Heart left ventricle (tissue), 13 donors: ENCODE measurements at regions not wholly inside any gene's neighbourhood (a gene's known extent, or its start where the extent isn't known, plus 50 kb on each side); places are given as distances from the start of the nearest gene placed in this dataset.

ENCODE experiments used
- POLR2A ChIP-seq, 2 donors: fragments of 450-650 bp; IDR thresholded peaks; one replicate each; pipeline ENCODE4 v1.6.1; 2017; ENCODE audit warnings: antibody characterized with exemption in 2 of 2, mild to moderate bottlenecking in 2 of 2, moderate library complexity in 2 of 2
- TF ChIP-seq, protein P1 (sequence below), 12 donors: fragments of 200-600 bp; sonication (generic) in 4 of 12; IDR thresholded peaks; one replicate each; pipeline versions ENCODE4 v1.5.0 to v1.8.0; 2018 to 2022; ENCODE audit warnings: antibody characterized with exemption in 12 of 12, mild to moderate bottlenecking in 5 of 12
- donor health status: ischemic (EF 13 %, LVEDD 7.1; RV severe dilation, severe dysfunction).
- donor health status: DM: no; HTN: yes; CAD: no.
- donor health status: DM: no; HTN: no; CAD: no.
- donor health status: ischemic (EF 25% LVEDD 6.9; RV normal size, moderate dysfunction).
- donor health status: ischemic (EF 25% LVEDD 5.7; RV mildly dilated, moderate dysfunction).
- donor health status: ischemic (EF 35%, LVEDD 5.7; RV mildly dilated, moderate dysfunction).
- donor health status: nonischemic (EF 11% LVEDD 7.7; RV severe dilation, severe dysfunction).
- donor health status: DM: yes; HTN: yes; CAD: no.
- donor health status: PGD.
- donor health status: ischemic (EF 29% LVEDD 5.4; RV normal size, mild dysfunction).
- donor health status: nonischemic (EF 23%, LVEDD 6.1; RV moderate dilation, normal function).

DNA sequence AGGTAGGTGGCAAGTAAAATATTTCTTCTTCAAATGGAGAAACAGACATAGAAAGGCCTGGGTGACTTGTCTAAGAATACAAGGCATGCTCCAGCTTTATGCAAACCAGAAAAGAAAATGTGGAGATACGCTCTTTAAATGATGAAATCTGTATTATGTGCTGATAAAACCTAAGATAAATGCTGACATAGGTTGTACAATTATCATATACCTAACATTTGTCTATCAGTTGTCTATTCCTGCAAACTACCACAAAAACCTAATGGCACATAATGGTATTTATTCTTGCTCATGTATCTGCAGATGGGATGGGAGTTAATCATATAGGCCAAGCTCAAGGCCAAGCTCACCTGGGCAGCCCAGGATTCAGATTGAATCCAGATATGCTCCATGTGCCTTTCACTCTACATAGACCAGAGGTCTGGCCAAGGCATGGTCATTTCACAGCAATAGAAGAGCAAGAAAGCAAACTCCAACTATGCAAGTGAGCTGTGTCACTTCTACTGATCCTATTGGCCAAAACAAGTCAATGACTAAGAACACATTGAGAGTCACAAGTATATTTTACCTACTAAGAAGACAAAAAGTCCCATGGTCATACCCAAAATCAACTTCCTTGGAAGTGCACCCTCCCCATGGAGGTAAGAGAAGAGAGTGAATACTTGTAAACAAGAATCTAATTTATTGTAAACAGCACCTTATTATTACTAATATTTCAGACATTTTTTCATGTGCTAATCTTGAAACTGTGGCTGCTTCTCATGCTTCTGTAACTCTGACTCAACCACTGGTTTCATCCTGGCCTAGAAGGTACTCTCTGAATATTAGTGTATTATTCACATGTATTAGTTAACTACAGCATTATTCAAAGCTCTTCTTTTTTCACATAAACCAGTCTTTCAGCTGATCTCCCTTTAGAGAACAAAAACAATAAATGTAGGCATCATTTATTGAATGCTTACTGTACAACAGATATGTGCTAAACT is 270.7 kb upstream of the SOX9 start:
- TF ChIP-seq, protein P1, sequence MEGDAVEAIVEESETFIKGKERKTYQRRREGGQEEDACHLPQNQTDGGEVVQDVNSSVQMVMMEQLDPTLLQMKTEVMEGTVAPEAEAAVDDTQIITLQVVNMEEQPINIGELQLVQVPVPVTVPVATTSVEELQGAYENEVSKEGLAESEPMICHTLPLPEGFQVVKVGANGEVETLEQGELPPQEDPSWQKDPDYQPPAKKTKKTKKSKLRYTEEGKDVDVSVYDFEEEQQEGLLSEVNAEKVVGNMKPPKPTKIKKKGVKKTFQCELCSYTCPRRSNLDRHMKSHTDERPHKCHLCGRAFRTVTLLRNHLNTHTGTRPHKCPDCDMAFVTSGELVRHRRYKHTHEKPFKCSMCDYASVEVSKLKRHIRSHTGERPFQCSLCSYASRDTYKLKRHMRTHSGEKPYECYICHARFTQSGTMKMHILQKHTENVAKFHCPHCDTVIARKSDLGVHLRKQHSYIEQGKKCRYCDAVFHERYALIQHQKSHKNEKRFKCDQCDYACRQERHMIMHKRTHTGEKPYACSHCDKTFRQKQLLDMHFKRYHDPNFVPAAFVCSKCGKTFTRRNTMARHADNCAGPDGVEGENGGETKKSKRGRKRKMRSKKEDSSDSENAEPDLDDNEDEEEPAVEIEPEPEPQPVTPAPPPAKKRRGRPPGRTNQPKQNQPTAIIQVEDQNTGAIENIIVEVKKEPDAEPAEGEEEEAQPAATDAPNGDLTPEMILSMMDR (IDR thresholded peaks at IDR 0.05) = no peak
- no peak for TF ChIP-seq POLR2A (IDR thresholded peaks at IDR 0.05)
